ENCODE measurements at regions not wholly inside any gene's neighbourhood (a gene's known extent, or its start where the extent isn't known, plus 50 kb on each side); places are given as distances from the start of the nearest gene placed in this dataset.

DNA sequence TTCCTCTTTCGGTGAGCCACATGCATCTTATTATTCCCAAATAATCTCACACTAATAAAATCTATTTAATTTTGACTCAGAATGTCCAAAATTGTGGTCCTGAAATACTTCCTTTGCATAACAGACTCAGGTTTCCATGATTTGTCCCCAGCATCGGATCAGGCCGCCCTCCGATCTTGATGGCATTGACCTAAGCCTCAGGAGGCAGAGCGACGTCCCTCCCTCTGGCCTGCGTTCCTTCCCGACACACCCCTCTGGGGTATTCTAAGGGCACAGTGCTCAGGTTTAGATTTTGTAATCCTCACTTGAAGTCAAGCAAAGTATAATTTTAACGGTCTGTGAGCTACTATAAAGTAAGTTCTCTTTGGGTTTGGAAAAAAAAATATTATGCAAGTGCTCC is 857.7 kb downstream of the GALR1 start:
- TF ChIP-seq CTCF (IDR thresholded peaks at IDR 0.05; ENCODE audit: poor library complexity, severe bottlenecking) = no peak
- TF ChIP-seq EZH2 (IDR thresholded peaks at IDR 0.05; ENCODE audit: borderline replicate concordance, insufficient read depth, low read length, poor library complexity, severe bottlenecking) = no peak
- TF ChIP-seq MXI1 (conservative IDR thresholded peaks at IDR 0.05; ENCODE audit: poor library complexity, severe bottlenecking) = no peak
- TF ChIP-seq EP300 (conservative IDR thresholded peaks at IDR 0.05; ENCODE audit: poor library complexity, severe bottlenecking) = no peak
- no peak for TF ChIP-seq REST (IDR thresholded peaks at IDR 0.05; ENCODE audit: borderline replicate concordance)
- no peak for TF ChIP-seq POLR2AphosphoS5 (IDR thresholded peaks at IDR 0.05)
